ENCODE measurements at regions not wholly inside any gene's neighbourhood (a gene's known extent, or its start where the extent isn't known, plus 50 kb on each side); places are given as distances from the start of the nearest gene placed in this dataset.

DNA sequence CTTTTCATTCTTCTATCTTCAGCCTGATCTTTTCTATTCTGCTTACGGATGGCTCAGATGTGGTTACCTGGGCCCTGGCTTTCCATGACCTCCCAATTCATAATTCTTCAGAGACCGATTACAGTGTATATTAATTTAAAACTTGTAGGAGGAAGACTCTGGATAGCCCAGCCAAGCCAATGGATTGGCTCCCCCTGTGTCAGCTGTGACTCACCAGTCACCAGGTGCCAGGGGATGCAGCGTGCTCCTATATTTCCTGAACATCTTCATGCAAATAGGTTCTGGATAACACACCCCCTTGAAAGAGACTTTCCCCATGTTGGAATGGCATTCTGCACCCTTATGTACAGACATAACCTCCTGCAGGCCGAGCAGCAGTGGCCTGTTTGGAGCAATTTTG is 208.3 kb upstream of the WSCD1 start:
- Histone ChIP-seq H3K79me2 (ENCODE audit: insufficient read depth, low read length) (no peaks in the 10 kb centered on the region), H3K9me2 (replicated peaks; ENCODE audit: insufficient read depth, low read length) (no peaks in the 10 kb centered on the region), H3K4me2 (ENCODE audit: low read depth, low read length, poor library complexity, severe bottlenecking) (no peak overlapping the region), H3K9ac (ENCODE audit: low read length) (no peak overlapping the region), H3K36me3 (ENCODE audit: low read length) (no peaks in the 10 kb centered on the region), H3F3A (ENCODE audit: insufficient read depth) (no peaks in the 10 kb centered on the region), H2AFZ (ENCODE audit: low read depth, low read length, severe bottlenecking) (no peak overlapping the region), H3K4me3 (ENCODE audit: insufficient read depth, low read length, poor library complexity, severe bottlenecking) (no peak overlapping the region), H4K20me1 (ENCODE audit: low read depth, low read length) (no peaks in the 10 kb centered on the region), H3K27ac (ENCODE audit: low read depth, low read length) (no peak overlapping the region), H3K27me3 (ENCODE audit: low read length) (no peaks in the 10 kb centered on the region; the same call in 1 of the 2 replicates), H3K9me3 (ENCODE audit: insufficient read depth, low read length) (no peaks in the 10 kb centered on the region)
- TF ChIP-seq EZH2phosphoT487 (conservative IDR thresholded peaks at IDR 0.05; ENCODE audit: low read length): no peak
- TF ChIP-seq, protein P1, sequence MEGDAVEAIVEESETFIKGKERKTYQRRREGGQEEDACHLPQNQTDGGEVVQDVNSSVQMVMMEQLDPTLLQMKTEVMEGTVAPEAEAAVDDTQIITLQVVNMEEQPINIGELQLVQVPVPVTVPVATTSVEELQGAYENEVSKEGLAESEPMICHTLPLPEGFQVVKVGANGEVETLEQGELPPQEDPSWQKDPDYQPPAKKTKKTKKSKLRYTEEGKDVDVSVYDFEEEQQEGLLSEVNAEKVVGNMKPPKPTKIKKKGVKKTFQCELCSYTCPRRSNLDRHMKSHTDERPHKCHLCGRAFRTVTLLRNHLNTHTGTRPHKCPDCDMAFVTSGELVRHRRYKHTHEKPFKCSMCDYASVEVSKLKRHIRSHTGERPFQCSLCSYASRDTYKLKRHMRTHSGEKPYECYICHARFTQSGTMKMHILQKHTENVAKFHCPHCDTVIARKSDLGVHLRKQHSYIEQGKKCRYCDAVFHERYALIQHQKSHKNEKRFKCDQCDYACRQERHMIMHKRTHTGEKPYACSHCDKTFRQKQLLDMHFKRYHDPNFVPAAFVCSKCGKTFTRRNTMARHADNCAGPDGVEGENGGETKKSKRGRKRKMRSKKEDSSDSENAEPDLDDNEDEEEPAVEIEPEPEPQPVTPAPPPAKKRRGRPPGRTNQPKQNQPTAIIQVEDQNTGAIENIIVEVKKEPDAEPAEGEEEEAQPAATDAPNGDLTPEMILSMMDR (IDR thresholded peaks at IDR 0.05; ENCODE audit: insufficient read depth, low read length, poor library complexity, severe bottlenecking): no peak

DNA sequence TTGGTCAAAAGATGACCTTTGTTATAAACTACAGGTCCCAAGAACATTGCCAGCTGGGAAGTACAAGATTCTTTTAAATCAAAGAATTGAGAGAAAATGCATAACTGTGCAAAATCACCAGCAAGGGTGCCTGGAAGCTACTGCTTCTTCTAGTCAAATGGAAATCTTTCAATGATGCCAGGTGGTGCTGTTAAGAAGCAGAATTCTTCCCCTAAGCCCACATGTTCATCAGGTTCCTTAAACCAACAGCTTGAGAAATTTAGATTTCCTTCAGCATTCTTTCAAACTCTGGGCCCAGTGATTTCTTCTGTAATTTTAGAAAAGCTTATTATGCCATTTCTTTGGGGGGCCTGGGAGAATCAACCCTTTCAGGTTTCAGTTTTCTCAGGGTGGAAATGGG is 207.8 kb upstream of the WSCD1 start:
- no peak overlapping the region for H3K4me3 ChIP-seq (ENCODE audit: insufficient read depth, low read length, poor library complexity, severe bottlenecking)
- no peak overlapping the region for H2AFZ ChIP-seq (ENCODE audit: low read depth, low read length, severe bottlenecking)
- no peaks in the 10 kb centered on the region for H4K20me1 ChIP-seq (ENCODE audit: low read depth, low read length)
- TF ChIP-seq EZH2phosphoT487 (conservative IDR thresholded peaks at IDR 0.05; ENCODE audit: low read length): no peak
- TF ChIP-seq, protein P1 (IDR thresholded peaks at IDR 0.05; ENCODE audit: insufficient read depth, low read length, poor library complexity, severe bottlenecking): no peak
- H3K9me2 ChIP-seq (replicated peaks; ENCODE audit: insufficient read depth, low read length): no peaks in the 10 kb centered on the region
- no peak overlapping the region for H3K4me2 ChIP-seq (ENCODE audit: low read depth, low read length, poor library complexity, severe bottlenecking)
- no peaks in the 10 kb centered on the region; the same call in 1 of the 2 replicates for H3K27me3 ChIP-seq (ENCODE audit: low read length)
- H3K36me3 ChIP-seq (ENCODE audit: low read length): no peaks in the 10 kb centered on the region
- H3K9me3 ChIP-seq (ENCODE audit: insufficient read depth, low read length): no peaks in the 10 kb centered on the region
- no peaks in the 10 kb centered on the region for H3F3A ChIP-seq (ENCODE audit: insufficient read depth)
- H3K9ac ChIP-seq (ENCODE audit: low read length): no peak overlapping the region
- no peak overlapping the region for H3K27ac ChIP-seq (ENCODE audit: low read depth, low read length)
- no peaks in the 10 kb centered on the region for H3K79me2 ChIP-seq (ENCODE audit: insufficient read depth, low read length)

DNA sequence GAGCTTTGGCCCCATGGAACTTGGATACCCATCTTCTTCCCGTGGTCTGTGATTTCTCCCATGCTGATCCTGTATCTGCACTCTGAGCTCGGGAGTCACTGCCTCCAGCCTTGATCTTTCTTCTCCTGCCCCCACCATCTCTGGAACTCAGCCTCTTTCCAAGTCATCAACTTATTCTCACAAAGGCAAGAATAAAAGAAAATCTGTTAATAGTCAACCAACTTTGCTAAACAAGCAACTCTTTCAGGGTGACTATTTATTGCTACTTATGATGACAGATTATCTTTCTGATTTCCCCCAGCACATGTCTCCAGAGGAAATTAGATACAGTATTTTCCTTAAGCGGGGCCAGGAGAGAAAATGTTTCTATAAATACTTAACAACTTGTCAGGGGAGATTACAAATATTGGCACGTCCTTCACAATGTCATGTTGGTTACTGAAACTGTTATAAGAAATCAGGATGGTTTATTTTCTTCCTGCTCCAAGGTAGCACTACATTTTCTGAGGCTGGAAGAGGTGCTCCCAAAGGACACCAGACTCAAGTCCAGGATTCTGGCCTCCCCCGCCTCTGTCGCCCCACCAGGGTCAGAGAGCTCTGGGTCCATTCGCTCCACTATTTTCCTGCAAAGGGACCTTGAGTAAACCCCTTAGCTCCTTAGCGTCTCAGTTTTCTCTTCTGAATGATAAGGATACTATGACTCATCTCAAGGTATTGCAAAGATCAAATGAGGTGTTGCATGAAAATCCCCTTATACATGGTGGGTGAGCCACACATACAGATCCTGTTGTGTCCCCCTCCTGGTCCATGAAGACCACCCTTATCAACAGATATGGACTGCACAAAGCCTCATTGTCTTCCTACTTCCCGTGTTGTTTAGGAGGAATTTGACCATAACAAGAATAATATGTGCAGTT is 205.2 kb upstream of the WSCD1 start:
- H3K9me3 ChIP-seq (ENCODE audit: insufficient read depth, low read length): no peaks in the 10 kb centered on the region
- H3K9ac ChIP-seq (ENCODE audit: low read length): no peak overlapping the region
- no peaks in the 10 kb centered on the region for H3K36me3 ChIP-seq (ENCODE audit: low read length)
- no peak overlapping the region for H3K4me3 ChIP-seq (ENCODE audit: insufficient read depth, low read length, poor library complexity, severe bottlenecking)
- no peak overlapping the region for H3K27ac ChIP-seq (ENCODE audit: low read depth, low read length)
- H3K4me2 ChIP-seq (ENCODE audit: low read depth, low read length, poor library complexity, severe bottlenecking): no peak overlapping the region
- H3K79me2 ChIP-seq (ENCODE audit: insufficient read depth, low read length): no peaks in the 10 kb centered on the region
- no peak for TF ChIP-seq EZH2phosphoT487 (conservative IDR thresholded peaks at IDR 0.05; ENCODE audit: low read length)
- TF ChIP-seq, protein P1 (IDR thresholded peaks at IDR 0.05; ENCODE audit: insufficient read depth, low read length, poor library complexity, severe bottlenecking): no peak
- no peak overlapping the region for H2AFZ ChIP-seq (ENCODE audit: low read depth, low read length, severe bottlenecking)
- H3F3A ChIP-seq (ENCODE audit: insufficient read depth): no peaks in the 10 kb centered on the region
- no peaks in the 10 kb centered on the region for H3K27me3 ChIP-seq (ENCODE audit: low read length)
- H3K9me2 ChIP-seq (replicated peaks; ENCODE audit: insufficient read depth, low read length): no peaks in the 10 kb centered on the region
- H4K20me1 ChIP-seq (ENCODE audit: low read depth, low read length): no peaks in the 10 kb centered on the region

Measured in SU-DHL-6 (cell line).